ENCODE measurements at regions not wholly inside any gene's neighbourhood (a gene's known extent, or its start where the extent isn't known, plus 50 kb on each side); places are given as distances from the start of the nearest gene placed in this dataset.
"Not testable (repeated sequence)": the region's sequence is repeated elsewhere in the genome, so short reads cannot be mapped to it uniquely, and the experiment has no call there.

GRCh38 chr13:65111223-65111622 is 2118.9 kb downstream of the PCDH9 start:
- no peak for ATAC-seq
- 50 to 67% methylated on average over 1 of the region's 1 CpG for WGBS, 2 donors (ENCODE audit: low coverage in 1 of 2)
- TF ChIP-seq POLR2AphosphoS5 (IDR thresholded peaks at IDR 0.05) (no peak), POLR2A (IDR thresholded peaks at IDR 0.05) (no peak), EP300 (IDR thresholded peaks at IDR 0.05) (no peak)
- TF ChIP-seq, protein P1, sequence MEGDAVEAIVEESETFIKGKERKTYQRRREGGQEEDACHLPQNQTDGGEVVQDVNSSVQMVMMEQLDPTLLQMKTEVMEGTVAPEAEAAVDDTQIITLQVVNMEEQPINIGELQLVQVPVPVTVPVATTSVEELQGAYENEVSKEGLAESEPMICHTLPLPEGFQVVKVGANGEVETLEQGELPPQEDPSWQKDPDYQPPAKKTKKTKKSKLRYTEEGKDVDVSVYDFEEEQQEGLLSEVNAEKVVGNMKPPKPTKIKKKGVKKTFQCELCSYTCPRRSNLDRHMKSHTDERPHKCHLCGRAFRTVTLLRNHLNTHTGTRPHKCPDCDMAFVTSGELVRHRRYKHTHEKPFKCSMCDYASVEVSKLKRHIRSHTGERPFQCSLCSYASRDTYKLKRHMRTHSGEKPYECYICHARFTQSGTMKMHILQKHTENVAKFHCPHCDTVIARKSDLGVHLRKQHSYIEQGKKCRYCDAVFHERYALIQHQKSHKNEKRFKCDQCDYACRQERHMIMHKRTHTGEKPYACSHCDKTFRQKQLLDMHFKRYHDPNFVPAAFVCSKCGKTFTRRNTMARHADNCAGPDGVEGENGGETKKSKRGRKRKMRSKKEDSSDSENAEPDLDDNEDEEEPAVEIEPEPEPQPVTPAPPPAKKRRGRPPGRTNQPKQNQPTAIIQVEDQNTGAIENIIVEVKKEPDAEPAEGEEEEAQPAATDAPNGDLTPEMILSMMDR (IDR thresholded peaks at IDR 0.05): no peak

DNA sequence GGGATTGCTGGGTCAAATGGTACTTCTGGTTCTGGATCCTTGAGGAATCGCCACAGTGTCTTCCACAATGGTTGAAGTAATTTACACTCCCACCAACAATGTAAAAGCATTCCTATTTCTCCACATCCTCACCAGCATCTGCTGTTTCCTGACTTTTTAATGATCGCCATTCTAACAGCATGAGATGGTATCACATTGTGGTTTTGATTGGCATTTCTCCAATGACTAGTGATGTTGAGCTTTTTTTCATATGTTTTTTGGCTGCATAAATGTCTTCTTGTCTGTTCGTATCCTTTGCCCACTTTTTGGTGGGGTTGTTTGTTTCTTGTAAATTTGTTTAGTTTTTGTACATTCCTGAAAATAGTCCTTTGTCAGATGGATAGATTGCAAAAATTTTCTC is 2125.7 kb downstream of the PCDH9 start:
- not testable (repeated sequence) for H3K9me3 ChIP-seq, H3K27ac ChIP-seq, H3K4me1 ChIP-seq, H3K4me3 ChIP-seq, ATAC-seq, H3K36me3 ChIP-seq, H3K27me3 ChIP-seq
- WGBS, 2 donors (ENCODE audit: low coverage in 1 of 2): 77 to 86% methylated on average over 2 to 3 of the region's 3 CpGs

More at GRCh38 chr13:65111223-65111622, 2118.9 kb downstream of the PCDH9 start:
- no peaks in the 10 kb centered on the region for H3K9me3 ChIP-seq
- no peaks in the 10 kb centered on the region for H3K36me3 ChIP-seq
- no peak overlapping the region for H3K27ac ChIP-seq
- no peaks in the 10 kb centered on the region for H3K4me1 ChIP-seq
- H3K27me3 ChIP-seq: no peaks in the 10 kb centered on the region
- H3K4me3 ChIP-seq: no peak overlapping the region

DNA sequence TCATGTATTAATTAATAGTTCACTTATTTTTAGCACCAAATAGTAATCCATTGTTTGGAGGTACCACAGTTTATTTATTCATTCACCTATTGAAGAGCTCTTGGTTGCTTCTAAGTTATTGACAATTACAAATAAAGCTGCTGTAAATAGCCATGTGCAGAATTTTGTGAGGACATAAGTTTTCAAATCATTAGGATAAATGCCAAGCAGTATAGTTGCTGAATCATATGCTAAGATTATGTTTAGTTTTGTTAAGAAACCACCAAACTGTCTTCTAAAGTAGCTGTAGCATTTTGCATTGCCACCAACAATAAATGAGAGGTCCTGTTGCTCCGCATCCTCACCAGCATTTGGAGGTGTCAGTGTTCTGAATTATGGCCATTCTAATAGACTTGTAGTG is 2126.8 kb downstream of the PCDH9 start:
- no peak overlapping the region for H3K27ac ChIP-seq
- 80 to 100% methylated on average over 1 of the region's 1 CpG for WGBS, 2 donors (ENCODE audit: low coverage in 1 of 2)
- H3K36me3 ChIP-seq: no peaks in the 10 kb centered on the region
- H3K4me3 ChIP-seq: no peak overlapping the region
- no peaks in the 10 kb centered on the region for H3K27me3 ChIP-seq
- H3K9me3 ChIP-seq: no peaks in the 10 kb centered on the region
- no peaks in the 10 kb centered on the region for H3K4me1 ChIP-seq
- no peak for TF ChIP-seq EP300 (IDR thresholded peaks at IDR 0.05)
- no peak for TF ChIP-seq POLR2AphosphoS5 (IDR thresholded peaks at IDR 0.05)
- TF ChIP-seq, protein P1 (IDR thresholded peaks at IDR 0.05): no peak
- no peak for TF ChIP-seq POLR2A (IDR thresholded peaks at IDR 0.05)
- ATAC-seq: no peak

- Histone ChIP-seq H3K27ac (no peak overlapping the region), H3K4me1 (no peaks in the 10 kb centered on the region), H3K27me3 (no peaks in the 10 kb centered on the region), H3K9me3 (no peaks in the 10 kb centered on the region), H3K36me3 (no peaks in the 10 kb centered on the region), H3K4me3 (no peak overlapping the region)
- ATAC-seq: no peak
- TF ChIP-seq POLR2A (IDR thresholded peaks at IDR 0.05) (no peak), POLR2AphosphoS5 (IDR thresholded peaks at IDR 0.05) (no peak), EP300 (IDR thresholded peaks at IDR 0.05) (no peak)
- TF ChIP-seq, protein P1 (IDR thresholded peaks at IDR 0.05): no peak
- 38 to 40% methylated on average over 9 of the region's 9 CpGs for WGBS, 2 donors (ENCODE audit: low coverage in 1 of 2)
Measured at GRCh38 chr13:65095161-65096082, 2134.7 kb downstream of the PCDH9 start.

DNA sequence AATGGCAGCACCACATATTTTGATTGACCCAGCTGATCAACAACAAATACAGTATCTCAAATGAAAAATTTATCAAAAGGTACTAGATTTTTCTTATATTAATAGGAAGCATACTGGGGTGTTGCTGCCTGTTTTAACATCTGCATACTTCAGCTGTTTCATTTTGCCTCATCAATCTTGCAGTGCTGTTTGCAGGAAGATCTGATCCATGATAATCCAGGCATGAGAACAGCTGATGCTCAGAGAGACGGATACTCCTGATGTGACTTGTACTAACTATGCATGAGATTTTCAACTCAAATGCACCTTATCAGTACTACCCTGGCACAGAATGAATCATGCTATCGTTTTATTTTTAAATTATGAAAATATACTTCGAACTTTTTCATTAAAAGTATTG is 2136.8 kb downstream of the PCDH9 start:
- ATAC-seq: no peak
- no peaks in the 10 kb centered on the region for H3K36me3 ChIP-seq
- no peaks in the 10 kb centered on the region for H3K9me3 ChIP-seq
- H3K27ac ChIP-seq: no peak overlapping the region
- whole genome bisulfite sequencing, 2 donors (ENCODE audit: low coverage in 1 of 2): 55 to 78% methylated on average over 3 of the region's 3 CpGs
- no peaks in the 10 kb centered on the region for H3K27me3 ChIP-seq
- TF ChIP-seq POLR2AphosphoS5 (IDR thresholded peaks at IDR 0.05) (no peak), EP300 (IDR thresholded peaks at IDR 0.05) (no peak), POLR2A (IDR thresholded peaks at IDR 0.05) (no peak)
- TF ChIP-seq, protein P1 (IDR thresholded peaks at IDR 0.05): no peak
- no peak overlapping the region for H3K4me3 ChIP-seq
- H3K4me1 ChIP-seq: no peaks in the 10 kb centered on the region

Data from gastroesophageal sphincter (tissue), 4 donors.